SK-N-SH treated with all-trans-retinoic acid at 6 μM for 48 hours (cell line): ENCODE measurements at regions not wholly inside any gene's neighbourhood (a gene's known extent, or its start where the extent isn't known, plus 50 kb on each side); places are given as distances from the start of the nearest gene placed in this dataset.

ENCODE experiments used
- ATAC-seq: fragments of 200-7000 bp; cut with Tn5 transposase; 3 replicates; pipeline ENCODE4 v1.9.1; 2020; ENCODE audit warnings: mild to moderate bottlenecking, moderate library complexity
- ARNTL ChIP-seq: fragments of 450-650 bp; formaldehyde crosslinking; IDR thresholded peaks from 2 replicates; pipeline ENCODE4 v1.5.0; 2020; ENCODE audit warnings: low read depth, mild to moderate bottlenecking, moderate library complexity, borderline replicate concordance
- CREB5 ChIP-seq: fragments of 250-450 bp; sonication (Bioruptor Pico); IDR thresholded peaks from 2 replicates; pipeline ENCODE4 v1.5.1; 2020; ENCODE audit warnings: low read depth, mild to moderate bottlenecking, moderate library complexity
- CSDC2 ChIP-seq: fragments of 250-450 bp; sonication (Bioruptor Pico); IDR thresholded peaks from 2 replicates; pipeline ENCODE4 v1.5.0; 2020; ENCODE audit warnings: mild to moderate bottlenecking, moderate library complexity
- ESRRG ChIP-seq: fragments of 250-450 bp; sonication (Bioruptor Pico); IDR thresholded peaks from 2 replicates; pipeline ENCODE4 v1.6.1; 2021; ENCODE audit warnings: mild to moderate bottlenecking
- GLIS3 ChIP-seq: fragments of 250-450 bp; sonication (Bioruptor Pico); IDR thresholded peaks from 2 replicates; pipeline ENCODE4 v1.5.0; 2020; ENCODE audit warnings: mild to moderate bottlenecking, moderate library complexity
- ISL1 ChIP-seq: fragments of 250-450 bp; sonication (Bioruptor Pico); IDR thresholded peaks from 2 replicates; pipeline ENCODE4 v2.1.2; 2022; ENCODE audit warnings: mild to moderate bottlenecking, moderate library complexity
- OSR1 ChIP-seq: fragments of 250-450 bp; sonication (Bioruptor Pico); IDR thresholded peaks from 2 replicates; pipeline ENCODE4 v1.8.0; 2022; ENCODE audit warnings: moderate library complexity, mild to moderate bottlenecking, inconsistent platforms
- PATZ1 ChIP-seq: fragments of 250-450 bp; sonication (Bioruptor Pico); IDR thresholded peaks from 2 replicates; pipeline ENCODE4 v1.8.0; 2020; ENCODE audit warnings: mild to moderate bottlenecking, moderate library complexity, borderline replicate concordance
- RARB ChIP-seq: fragments of 250-450 bp; sonication (Bioruptor Pico); IDR thresholded peaks from 2 replicates; pipeline ENCODE4 v1.8.0; 2021; ENCODE audit warnings: mild to moderate bottlenecking, moderate library complexity
- SNAI2 ChIP-seq: fragments of 250-450 bp; sonication (Bioruptor Pico); IDR thresholded peaks from 2 replicates; pipeline ENCODE4 v1.5.0; 2020; ENCODE audit warnings: mild to moderate bottlenecking, moderate library complexity
- TCF4 ChIP-seq: fragments of 250-450 bp; sonication (Bioruptor Pico); IDR thresholded peaks from 2 replicates; pipeline ENCODE4 v1.8.0; 2021; ENCODE audit warnings: mild to moderate bottlenecking, moderate library complexity, borderline replicate concordance
- TOX ChIP-seq: fragments of 250-450 bp; sonication (Bioruptor Pico); IDR thresholded peaks from 2 replicates; pipeline ENCODE4 v1.8.0; 2021; ENCODE audit warnings: mild to moderate bottlenecking, moderate library complexity, borderline replicate concordance
- TSHZ2 ChIP-seq: fragments of 250-450 bp; sonication (Bioruptor Pico); IDR thresholded peaks from 2 replicates; pipeline ENCODE4 v1.5.0; 2020; ENCODE audit warnings: mild to moderate bottlenecking, moderate library complexity
- ZC3H10 ChIP-seq: fragments of 250-450 bp; sonication (Bioruptor Pico); IDR thresholded peaks from 2 replicates; pipeline ENCODE4 v1.5.1; 2021; ENCODE audit warnings: mild to moderate bottlenecking, moderate library complexity
- ZFP30 ChIP-seq: fragments of 450-650 bp; formaldehyde crosslinking; IDR thresholded peaks from 2 replicates; pipeline ENCODE4 v1.5.0; 2022; ENCODE audit warnings: mild to moderate bottlenecking, moderate library complexity
- ZNF565 ChIP-seq: fragments of 450-650 bp; formaldehyde crosslinking; conservative IDR thresholded peaks from 2 replicates; pipeline ENCODE4 v1.5.0; 2020; ENCODE audit warnings: low read depth, mild to moderate bottlenecking, moderate library complexity
- ZNF8 ChIP-seq: fragments of 450-650 bp; formaldehyde crosslinking; IDR thresholded peaks from 2 replicates; pipeline ENCODE4 v1.5.0; 2020; ENCODE audit warnings: mild to moderate bottlenecking, moderate library complexity
- TF ChIP-seq, protein P1 (sequence below): fragments of 250-450 bp; sonication (Bioruptor Pico); IDR thresholded peaks from 2 replicates; pipeline ENCODE4 v1.5.1; 2021; ENCODE audit warnings: mild to moderate bottlenecking, moderate library complexity

DNA sequence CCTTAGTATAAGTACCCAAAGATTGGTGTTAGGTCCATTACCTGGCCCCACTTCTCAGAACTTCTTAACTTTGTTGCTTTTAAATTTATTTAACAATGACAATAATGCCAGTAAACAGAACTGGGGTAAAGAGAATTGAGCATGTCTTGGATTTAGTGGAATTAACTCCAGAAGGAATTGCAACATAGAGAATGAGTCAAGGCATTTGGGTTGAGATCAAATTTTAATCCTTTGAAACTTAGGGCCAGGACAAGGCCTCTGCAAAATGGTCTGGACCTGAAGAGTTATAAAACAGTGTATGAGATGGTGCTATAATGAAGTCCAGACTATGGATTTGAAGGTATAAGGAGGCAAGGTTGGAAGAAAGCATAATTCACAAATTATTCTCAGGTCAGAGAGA lies 1030.4 kb downstream of the SLITRK5 start:
- ATAC-seq, result no peak
- TF ChIP-seq ZNF565 (CRISPR knock-in tag), result no peak
- TF ChIP-seq SNAI2, result no peak
- no peak for TF ChIP-seq ZFP30 (CRISPR knock-in tag)
- TF ChIP-seq, protein P1, sequence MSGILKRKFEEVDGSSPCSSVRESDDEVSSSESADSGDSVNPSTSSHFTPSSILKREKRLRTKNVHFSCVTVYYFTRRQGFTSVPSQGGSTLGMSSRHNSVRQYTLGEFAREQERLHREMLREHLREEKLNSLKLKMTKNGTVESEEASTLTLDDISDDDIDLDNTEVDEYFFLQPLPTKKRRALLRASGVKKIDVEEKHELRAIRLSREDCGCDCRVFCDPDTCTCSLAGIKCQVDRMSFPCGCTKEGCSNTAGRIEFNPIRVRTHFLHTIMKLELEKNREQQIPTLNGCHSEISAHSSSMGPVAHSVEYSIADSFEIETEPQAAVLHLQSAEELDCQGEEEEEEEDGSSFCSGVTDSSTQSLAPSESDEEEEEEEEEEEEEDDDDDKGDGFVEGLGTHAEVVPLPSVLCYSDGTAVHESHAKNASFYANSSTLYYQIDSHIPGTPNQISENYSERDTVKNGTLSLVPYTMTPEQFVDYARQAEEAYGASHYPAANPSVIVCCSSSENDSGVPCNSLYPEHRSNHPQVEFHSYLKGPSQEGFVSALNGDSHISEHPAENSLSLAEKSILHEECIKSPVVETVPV (CRISPR knock-in tag), result no peak
- TF ChIP-seq, all 23 proteins: peak for 0

DNA sequence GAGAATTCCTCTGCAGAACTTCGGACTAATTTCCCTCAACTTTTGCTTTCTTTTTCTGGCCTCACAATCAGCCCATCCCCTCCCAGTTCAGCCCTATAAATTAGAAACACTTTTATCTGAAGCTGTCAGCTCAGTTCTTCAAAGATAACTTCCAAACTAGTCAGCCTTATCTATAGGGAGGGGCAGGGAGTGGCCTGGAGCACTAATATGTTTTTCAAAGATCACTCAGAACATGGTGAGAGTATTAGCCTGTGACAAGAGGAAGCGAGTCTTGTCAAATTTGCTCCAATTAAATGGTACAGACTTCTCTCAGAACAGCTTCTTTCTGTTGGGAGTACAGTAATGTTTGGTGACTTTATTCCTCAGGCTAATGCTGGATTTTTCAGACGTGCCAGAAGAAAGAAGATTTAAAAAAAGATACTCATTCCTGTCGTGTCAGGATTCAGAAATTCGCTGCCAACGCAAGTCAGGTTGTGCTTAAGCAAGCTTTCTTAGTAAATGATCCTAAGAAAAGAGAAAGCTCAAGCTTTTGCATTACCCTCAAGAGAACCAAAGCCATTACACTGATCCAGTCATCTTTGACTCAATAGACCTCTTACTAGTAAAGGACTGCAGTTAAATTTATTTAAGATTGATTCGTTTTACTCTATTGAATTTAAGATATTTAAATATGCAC lies 1033.6 kb downstream of the SLITRK5 start:
- TF ChIP-seq ESRRG (CRISPR knock-in tag) (no peak), CSDC2 (CRISPR knock-in tag) (no peak), ZNF8 (CRISPR knock-in tag) (no peak), TSHZ2 (no peak), CREB5 (CRISPR knock-in tag) (no peak), ZC3H10 (CRISPR knock-in tag) (no peak)
- no peak for ATAC-seq

DNA sequence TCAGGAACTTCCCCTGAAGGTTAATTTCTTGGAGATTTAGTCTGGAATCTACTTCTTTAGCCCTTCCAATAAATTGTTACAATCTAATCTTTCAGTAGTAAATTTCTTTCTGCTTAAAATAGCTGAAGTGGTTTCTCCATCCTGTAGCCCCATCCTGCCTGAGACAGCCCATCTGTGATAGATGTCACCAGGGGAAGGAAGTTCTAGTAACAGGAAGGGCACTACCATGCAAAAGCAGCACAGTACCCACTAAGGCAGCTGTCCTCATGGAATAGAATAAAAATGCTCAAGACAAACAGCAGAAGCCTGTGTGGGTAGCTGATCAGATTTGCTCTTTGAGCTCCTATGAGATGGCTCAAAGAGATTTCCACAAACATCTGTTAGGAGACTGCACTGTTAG lies 1036.5 kb downstream of the SLITRK5 start:
- TF ChIP-seq TOX (CRISPR knock-in tag), result no peak
- TF ChIP-seq RARB (CRISPR knock-in tag), result no peak
- TF ChIP-seq OSR1 (CRISPR knock-in tag), result no peak
- no peak for TF ChIP-seq ZNF565 (CRISPR knock-in tag)
- no peak for TF ChIP-seq ZNF8 (CRISPR knock-in tag)
- TF ChIP-seq PATZ1 (CRISPR knock-in tag), result no peak
- no peak for TF ChIP-seq ARNTL (CRISPR knock-in tag)
- no peak for TF ChIP-seq CSDC2 (CRISPR knock-in tag)
- TF ChIP-seq ZFP30 (CRISPR knock-in tag), result no peak
- ATAC-seq, result no peak

GRCh38 chr13:88717946-88718345 lies 1046.8 kb downstream of the SLITRK5 start:
- ATAC-seq, result no peak
- no peak for TF ChIP-seq ZC3H10 (CRISPR knock-in tag)
- TF ChIP-seq ZNF565 (CRISPR knock-in tag), result no peak
- no peak for TF ChIP-seq SNAI2
- TF ChIP-seq ARNTL (CRISPR knock-in tag), result no peak
- TF ChIP-seq CSDC2 (CRISPR knock-in tag), result no peak
- no peak for TF ChIP-seq TOX (CRISPR knock-in tag)
- no peak for TF ChIP-seq ESRRG (CRISPR knock-in tag)
- no peak for TF ChIP-seq GLIS3 (CRISPR knock-in tag)
- TF ChIP-seq TCF4 (CRISPR knock-in tag), result no peak

DNA sequence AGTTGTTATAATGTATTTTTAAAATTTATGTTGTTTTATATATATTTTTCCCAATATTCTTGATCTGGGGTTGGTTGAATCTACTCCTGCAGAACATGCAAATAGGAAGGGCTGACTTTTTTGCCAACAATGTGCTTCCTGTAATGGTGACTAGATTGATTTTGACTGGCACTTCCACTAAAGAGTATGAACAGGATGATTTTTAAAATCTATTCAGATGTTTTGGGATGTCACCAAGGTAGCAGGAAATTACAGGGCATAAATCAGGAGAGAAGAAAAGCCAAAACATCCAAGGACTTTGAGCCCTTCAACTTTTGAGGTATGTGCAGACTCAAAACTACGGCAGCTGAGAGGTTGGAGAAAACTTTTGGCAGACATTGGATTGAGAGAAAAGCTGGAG lies 1047.6 kb downstream of the SLITRK5 start:
- TF ChIP-seq ISL1 (CRISPR knock-in tag) (no peak), CREB5 (CRISPR knock-in tag) (no peak), ZC3H10 (CRISPR knock-in tag) (no peak)
- ATAC-seq, result no peak
